Stimulated activated CD8-positive, alpha-beta memory T cell treated with anti-CD3 and anti-CD28 coated beads, Interleukin-7, amount 100 ng/mL, for 48 hours (primary cell): ENCODE measurements at regions not wholly inside any gene's neighbourhood (a gene's known extent, or its start where the extent isn't known, plus 50 kb on each side); places are given as distances from the start of the nearest gene placed in this dataset.

ENCODE experiments used
- DNase-seq, 2 donors: peaks; one replicate each; pipeline ENCODE4 v3.0.0-alpha.2; 2020; ENCODE audit warnings: low read depth in 1 of 2; ENCODE audit errors: extremely low read depth in 1 of 2

DNA sequence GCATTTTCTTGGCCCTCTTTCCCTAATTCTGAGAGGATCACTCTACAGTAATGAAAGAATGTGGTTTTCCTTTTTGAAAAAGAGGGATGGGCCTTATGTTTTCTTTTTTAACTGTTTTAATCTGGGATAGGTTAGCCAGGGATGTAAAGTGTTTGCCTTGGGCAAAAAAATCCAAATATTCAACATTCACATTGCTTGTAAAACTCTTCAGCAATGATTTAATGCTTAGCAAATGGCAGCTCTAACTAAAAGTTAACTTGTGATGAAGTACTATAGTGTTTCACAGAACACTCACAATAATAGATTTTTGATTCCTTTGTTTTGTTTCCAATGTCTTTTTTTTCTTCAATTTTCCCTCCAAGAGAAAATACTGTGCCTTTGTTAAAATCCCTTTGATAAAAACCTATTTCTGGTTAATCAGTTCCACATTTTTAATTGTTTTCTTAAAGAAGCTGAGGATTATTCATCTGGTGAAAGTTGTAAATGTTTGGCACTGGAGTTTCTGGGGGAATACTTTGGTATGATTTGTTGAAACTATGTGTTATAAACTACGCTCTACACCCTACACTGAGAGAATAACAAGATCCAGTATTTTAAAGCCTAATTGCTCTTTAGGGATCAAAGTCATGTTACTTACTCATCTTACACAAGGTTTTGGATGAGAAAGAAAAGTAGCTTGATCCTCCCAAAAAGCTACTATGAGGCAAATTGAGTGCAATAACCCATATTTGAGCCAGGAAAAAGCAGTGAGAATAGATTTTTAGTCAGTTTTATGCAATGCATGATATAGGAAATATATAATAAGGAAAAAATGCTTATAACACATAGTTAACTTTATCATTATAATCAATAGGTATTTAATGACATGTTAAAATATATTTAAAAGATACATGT, 335.8 kb downstream of the EPHA7 start:
- no peak for DNase-seq

DNA sequence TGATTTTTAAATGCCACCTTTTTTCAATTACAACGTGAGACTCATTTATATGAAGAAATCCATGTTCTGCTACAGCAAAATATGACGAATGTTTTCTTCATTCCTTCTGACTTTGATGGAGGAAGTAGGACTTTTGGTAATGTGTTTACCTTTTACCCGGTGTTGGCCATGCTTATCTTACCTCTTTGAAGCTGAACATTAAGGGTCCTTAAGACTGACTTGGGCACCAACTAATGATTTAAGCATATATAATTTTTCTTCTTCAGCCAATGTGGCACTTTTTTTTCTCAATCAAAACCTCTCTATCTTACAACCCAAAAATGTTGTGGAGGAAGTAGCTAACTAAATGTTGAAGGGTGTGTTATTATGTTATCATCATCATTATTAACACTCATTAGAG, 337.5 kb downstream of the EPHA7 start:
- no peak for DNase-seq

DNA sequence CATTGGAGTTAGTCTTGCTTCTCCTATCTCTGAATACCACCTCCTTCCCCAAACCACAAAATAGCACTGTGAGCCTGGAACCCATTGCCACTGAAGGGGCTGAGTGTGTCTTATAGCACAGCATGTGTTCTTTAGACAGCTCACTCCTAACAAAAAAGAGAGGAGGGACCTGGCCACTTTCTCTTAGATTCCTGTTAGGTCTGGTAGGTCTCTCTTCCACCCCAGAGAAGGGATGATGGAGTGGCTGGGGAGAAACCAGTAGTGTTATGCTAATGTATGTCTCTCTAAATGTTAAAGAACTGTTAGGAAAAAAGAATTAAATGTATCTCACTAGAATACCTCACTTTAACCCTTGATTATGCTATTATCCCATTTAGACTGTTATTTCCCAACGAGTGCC, 340.3 kb downstream of the EPHA7 start:
- no peak for DNase-seq

DNA sequence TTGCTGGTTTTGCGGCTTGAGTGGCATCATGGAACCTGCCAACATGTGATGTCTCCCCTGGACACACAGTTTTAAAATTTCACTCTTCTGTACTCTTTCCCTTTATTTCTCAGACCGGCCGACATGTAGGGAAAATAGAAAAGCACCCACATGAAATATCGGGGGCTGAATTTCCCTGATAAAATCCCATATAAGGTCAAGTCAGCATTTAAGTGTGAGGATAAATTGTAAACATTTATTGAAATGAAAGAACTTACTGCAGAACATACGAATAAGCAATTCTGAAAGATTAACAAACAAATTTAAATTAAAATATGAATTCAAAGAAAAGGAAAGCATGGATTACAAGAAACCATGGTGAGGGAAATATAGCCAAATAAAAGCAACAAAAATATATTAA, 345.5 kb downstream of the EPHA7 start:
- no peak for DNase-seq

DNA sequence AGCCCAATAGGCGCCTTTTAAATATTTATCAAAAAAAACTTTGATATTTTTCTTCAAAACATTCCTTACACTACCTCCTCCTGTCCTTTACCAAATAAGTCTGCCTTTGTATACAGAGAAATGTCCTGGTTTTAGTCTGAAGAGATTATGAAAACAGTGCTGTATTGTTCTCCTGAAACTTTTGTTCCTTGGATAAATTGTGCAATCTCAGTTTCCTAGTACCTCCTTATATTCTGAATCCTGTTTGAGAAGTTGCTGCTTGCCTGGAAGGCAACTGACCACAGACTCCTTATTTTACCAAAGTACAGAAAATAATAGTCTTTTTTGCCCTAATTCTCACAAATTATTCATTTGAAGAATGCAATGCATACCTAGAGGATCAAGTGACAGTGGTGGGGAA, 349.5 kb downstream of the EPHA7 start:
- no peak for DNase-seq

DNA sequence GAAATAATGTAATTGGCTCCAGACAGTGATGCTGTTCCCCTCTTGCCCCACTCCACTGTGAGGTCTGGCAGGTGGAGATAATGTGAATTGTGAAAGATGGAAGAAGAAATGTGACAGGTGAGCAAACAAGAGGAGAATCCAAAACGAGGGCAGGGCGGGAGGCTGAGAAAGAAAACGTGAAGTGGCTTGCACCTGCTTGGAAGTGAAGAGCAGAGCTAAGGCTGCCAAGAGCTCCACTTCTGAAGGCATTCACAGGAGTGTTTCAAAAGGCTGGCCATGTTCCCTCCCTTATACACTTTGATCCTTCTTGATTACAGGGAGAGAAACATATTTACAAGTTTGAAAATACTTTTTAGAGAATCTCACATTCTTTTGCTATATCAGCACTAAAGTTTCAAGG, 359.4 kb downstream of the EPHA7 start:
- DNase-seq = no peak

DNA sequence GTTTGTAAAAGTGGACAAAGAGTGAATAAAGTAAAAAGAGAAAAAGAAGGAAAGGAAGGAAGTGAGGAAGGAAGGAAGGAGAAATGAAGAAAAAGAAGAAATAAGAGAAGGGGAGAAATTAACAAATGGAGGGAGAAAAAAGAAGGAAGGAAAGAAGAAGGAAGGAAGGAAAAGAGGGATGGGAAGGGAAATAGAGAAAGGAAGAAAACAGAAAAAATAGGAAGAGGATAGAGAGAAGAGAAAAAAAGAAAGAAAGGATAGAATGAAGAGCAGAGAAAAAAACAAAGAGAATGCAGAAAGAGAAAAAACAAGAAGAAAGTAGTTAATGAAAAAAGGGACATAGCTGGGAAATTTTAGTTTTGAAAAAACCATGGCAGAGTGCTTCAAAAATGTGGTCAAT, 361.8 kb downstream of the EPHA7 start:
- DNase-seq = no peak

DNA sequence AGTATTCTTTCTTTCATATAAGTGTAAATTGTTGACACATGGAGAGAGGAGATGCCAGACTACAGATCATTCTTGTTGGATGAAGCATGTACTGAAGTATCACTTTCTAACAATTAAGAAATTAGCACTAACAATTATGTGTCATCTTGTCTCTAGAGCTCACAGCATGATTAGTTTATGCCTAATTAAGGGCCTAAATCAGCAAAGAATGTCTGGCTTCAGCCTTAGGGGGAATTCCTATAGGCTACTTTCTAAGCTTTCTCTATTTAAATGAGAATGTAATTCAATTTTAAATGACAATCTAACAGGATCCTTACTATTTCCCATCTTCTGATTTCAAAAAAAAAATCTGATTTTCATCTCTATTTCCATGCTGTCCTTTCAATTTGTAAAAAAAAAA, 371.0 kb downstream of the EPHA7 start:
- DNase-seq = no peak

DNA sequence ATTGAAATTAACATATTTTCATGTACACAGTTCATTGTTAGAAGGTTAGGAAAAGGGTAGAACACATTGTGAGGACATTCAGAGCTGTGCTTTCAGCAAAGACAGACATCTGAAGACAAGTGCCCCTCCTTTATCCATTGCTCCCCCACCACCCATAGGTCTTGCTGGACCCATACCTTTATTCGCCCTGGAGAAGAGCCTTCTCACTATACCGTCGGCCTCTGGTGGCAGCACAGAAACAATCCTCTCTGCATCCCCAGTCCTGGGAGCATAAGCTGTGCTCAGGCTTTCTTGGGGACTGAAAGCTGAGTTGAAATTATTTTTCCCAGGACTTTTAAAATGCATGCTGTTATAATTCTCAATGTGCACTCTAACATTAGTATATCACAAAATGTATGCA, 372.3 kb downstream of the EPHA7 start:
- no peak for DNase-seq

DNA sequence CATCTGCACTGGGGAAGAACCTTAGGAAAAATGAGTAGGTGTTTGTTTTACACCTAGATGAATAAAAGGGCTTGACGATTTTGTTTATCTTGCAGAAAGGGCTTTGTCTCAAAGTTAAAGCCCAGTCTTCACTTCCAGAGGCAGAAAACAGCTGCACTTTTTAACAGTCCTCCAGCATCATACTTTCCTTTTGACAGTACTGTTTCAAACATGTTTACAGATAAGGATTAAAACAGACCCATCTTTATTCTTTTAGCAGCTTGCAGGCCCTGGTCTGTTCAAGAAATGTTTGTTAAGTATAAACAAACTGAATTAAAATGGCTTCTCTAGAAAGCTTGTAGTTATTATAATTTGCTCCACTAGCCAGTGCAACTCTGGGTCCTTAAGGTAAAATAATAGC, 374.2 kb downstream of the EPHA7 start:
- DNase-seq = no peak

DNA sequence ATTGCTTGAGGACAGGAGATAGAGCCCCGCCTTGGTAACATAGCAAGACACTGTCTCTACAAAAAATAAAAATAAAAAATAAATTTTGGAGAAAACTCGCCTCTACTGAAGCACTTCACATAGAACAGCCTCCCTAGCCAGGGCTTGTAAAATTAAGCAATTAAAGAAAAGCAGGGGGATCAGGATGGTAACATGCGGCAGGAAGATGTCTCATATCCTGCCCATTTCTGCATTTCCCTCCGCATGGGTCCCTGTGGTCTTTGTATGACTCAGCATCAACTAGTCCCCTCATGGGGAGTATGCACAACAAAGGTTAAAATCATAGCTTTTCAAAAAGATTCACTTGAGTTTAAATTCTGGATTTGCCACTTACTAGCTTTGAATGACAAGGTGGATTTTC, 379.0 kb downstream of the EPHA7 start:
- no peak for DNase-seq

DNA sequence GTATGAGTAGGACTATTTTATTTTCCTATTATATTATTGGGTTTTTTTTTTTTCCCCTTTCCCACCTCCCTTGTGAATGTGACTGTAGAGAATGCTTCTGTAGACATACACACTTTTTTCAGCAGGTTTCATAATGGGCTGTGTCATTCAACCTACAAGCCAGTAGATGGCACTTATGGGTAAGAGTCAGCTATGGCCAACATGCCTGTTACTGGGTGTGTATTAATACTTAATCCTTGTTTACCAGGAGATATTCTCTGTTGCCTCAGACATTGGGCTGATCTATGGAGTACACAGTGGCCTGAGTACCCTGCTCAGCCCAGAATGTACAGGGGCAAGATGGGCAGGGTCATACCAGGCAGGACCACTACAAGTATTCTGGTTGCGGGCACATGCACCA, 382.5 kb downstream of the EPHA7 start:
- DNase-seq = no peak

DNA sequence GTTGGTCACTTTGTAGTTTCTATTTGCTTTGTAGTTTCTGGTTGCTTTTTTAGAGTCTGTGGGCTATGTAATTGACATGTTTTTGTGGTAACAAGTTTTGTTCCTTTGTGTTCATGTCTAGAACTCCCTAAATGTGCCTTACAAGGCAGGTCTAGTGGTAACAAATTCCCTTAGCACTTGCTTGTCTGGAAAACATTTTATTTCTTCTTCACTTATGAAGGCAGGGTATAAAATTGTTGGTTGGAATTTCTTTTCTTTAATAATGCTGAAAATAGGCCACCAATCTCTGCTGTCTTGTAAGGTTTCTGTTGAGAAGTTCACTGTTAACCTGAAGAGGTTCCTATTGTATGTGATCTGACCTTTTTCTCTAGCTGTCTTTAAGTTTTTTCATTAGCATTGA, 383.6 kb downstream of the EPHA7 start:
- DNase-seq = no peak

DNA sequence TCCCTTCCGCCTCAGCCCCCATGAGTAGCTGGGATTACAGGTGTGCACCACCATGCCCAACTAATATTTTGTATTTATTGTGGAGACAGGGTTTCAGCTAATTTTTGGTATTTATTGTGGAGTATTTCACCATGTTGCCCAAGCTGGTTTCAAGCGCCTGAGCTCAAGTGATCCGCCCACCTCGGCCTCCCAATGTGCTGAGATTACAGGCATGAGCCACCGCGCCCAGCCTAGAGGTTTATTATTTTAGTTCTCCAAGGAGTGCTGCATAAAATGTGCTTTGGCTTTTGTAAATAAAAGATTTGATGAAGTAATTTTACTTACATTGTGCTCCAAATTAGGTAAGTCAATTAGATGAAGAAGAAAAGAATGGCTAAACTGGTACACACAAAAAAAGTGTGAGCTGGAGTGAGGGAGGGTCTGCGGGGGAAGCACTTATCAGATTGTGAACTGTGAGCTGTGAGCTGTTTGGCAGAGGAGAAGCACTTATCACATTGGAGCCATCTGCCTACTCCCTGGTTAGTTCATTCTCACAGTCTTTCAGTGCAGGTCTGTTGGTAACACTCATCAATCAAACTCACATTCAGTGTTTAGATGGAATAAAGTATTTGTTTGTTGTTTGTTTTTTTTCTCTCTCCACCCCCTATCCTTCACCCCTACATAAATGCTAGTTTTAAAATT, 398.0 kb downstream of the EPHA7 start:
- DNase-seq = no peak

DNA sequence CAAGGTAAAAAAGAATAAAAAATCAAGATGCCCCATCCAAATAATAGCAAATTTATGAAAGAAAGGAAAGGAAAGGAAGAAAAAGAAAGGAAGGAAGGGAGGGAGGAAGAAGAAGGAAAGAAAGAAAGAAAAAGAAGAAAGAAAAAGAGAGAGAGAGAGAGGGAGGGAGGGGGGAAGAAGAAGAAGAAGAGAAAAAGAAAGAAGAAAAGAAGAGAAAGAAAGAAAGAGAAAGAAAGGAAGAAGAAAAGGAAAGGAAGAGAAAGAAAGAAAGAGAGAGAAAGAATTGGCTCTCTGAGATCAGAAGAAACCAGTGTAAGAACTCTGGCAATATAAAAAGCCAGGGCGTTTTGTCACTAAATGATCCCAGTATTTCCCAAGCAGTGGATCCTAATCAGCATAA, 401.7 kb downstream of the EPHA7 start:
- no peak for DNase-seq

DNA sequence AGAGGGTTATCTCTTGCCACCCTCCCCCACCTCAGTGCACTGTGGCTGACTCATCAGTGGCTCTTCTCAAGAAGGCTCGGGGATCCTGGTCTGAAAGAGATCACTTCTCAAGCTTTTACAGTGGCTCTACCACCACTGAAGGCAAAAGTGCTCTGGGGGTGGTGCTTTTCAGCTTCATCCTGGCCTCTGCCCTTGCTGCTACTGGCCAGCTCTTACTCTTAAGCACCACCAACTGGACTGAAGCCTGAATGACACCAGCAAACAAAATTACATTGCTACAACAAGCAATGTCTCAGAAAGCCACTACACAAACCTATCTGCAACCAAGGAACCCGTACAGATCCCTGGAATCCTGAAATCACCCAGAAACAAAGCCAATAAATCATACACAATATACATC, 402.1 kb downstream of the EPHA7 start:
- DNase-seq = no peak

DNA sequence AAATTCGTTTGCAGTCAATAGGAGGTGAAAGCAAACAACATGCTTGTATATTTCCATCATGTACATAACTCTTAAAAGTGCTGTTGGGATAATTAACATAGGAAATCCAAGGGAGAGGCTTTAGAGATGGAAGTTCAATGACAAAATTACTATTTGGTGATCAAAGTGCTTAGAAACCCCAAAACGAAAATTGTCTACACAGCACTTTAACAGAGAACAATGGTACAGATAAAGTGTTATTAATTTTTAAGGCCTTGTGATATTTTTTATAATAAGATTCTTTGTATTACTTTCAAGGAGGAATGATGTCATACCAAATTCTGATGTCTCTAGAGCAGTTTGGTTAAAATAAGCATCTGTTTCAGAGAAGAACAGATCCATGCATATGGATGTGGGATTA, 406.3 kb downstream of the EPHA7 start:
- DNase-seq = no peak

DNA sequence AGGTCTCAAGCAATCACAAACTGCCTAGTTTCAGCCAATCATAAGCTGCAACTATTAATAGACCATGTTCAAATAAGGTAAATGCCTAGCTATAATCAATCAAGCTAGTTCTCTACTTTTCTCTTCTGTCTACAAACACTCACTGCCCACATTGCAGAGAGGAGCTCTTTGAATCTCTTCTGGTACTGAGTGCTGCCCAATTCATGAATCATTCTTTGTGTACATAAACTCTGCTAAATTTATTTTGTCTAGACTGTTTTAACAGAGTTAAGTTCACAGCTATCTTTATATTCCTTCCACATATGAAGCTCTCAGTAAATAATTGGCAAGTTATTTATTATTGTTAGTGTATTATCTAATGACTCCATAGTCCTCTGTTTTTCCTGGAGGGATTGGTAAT, 411.0 kb downstream of the EPHA7 start:
- no peak for DNase-seq

DNA sequence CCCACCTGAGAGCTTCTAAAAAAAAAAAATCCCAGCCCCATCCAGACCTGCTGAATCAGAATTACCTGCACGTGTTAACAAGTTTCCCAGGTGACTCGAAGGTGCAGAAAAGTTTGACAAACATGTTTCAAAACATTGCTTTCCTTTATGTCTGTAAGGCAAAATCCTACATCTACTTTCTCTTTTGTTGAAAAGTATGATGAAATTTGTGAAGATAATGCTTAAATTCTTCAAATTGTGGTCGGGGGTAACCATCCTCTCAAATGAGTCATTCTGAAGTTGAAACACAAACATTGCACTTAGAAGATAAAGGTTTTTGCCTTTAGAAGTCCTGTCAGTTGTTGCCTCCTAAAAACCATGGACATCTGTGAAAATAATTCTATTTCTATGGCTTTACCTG, 429.7 kb downstream of the EPHA7 start:
- no peak for DNase-seq

DNA sequence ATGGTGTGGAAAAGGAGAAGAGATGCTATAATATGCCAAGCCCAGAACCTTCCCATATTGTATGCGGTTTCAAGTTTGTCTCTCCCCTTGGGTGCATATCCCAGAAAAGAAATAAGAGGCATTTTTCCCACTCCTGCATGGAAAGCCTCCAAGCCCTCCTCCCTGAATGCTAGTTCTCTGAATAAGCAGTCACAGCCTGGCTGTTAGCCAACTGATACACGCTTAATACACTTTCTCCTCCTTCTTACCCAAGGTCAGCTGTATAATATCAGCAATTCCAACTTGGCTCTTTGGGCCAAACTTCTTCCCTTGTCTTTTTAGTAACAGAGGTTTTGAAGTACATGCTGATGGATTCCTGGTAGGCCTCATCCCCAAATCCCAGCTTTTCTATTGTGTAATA, 440.1 kb downstream of the EPHA7 start:
- no peak for DNase-seq

DNA sequence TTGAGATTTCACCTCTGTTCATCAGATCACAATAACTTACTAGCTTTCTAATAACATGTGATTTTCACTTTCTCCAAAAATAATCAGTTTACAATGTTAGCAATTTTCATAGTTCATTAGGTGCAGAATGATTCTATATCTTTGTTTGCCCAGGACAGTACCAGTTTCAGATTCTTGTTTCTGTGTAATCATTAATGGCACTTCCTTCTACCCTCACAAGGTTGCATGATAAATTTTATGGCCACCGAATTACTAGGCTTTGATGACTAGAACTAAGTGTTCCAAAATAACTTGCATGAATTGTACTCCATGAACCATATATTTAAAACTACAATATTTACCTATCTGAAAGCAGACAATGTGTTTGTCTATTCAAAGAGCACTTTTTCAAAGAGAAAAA, 442.3 kb downstream of the EPHA7 start:
- DNase-seq = no peak

DNA sequence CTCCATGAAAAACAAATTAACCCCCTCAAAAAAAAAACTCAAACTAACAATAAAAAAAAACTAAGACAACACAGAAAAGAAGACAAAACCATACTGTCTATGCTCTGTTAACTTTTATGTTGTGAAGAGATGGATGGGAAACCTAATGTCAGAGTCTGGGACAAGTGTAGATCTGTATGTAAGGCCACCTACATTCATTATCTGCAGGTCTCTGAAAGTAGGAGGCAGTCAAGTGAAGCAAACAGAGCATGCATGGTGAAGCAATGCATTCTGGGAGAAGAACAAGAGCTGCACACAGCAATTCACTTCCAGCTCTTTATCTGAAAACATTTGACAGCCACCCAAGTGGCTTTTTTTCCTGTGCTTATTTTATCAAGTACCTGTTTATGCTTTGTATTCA, 452.0 kb downstream of the EPHA7 start:
- no peak for DNase-seq

DNA sequence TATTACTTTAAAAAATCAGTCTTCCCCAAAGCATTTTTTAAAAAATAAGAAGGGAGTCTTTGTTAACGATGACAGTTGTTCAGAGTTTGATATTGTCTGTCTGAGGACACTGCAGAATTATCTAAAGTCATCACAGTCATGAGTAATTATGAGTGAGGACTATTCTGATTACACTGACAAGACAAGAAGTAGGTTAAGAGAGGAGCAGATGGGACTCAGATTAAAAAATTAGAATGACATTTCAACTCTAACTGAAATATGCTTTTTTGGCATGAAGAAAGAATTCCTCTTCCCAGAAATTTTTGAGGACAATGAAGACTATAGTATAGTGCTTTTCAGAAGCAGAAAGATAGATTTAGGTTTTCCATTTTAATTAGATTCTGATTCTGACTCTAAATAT, 456.5 kb downstream of the EPHA7 start:
- DNase-seq = no peak
